ENCODE measurements at regions not wholly inside any gene's neighbourhood (a gene's known extent, or its start where the extent isn't known, plus 50 kb on each side); places are given as distances from the start of the nearest gene placed in this dataset.

- Mint-ChIP-seq H3K27ac (no peak overlapping the region), H3K4me3 (no peak overlapping the region), H3K27me3 (ENCODE audit: low read depth) (no peaks in the 10 kb centered on the region), H3K36me3 (ENCODE audit: low read depth) (no peaks in the 10 kb centered on the region), H3K9me3 (ENCODE audit: insufficient read depth) (no peaks in the 10 kb centered on the region), H3K4me1 (ENCODE audit: low read depth) (no peaks in the 10 kb centered on the region)
- DNase-seq: no peak
- no peak for ATAC-seq
- ChIA-PET CTCF (no interaction called here), POLR2A (interaction anchor here (0.7 kb wide), 1 partner anchor 11 kb away, joined by 3 read pairs; no protein-coding TSS in a partner anchor)
Measured at GRCh38 chr3:19093084-19093483, 55.2 kb upstream of the KCNH8 start.

DNA sequence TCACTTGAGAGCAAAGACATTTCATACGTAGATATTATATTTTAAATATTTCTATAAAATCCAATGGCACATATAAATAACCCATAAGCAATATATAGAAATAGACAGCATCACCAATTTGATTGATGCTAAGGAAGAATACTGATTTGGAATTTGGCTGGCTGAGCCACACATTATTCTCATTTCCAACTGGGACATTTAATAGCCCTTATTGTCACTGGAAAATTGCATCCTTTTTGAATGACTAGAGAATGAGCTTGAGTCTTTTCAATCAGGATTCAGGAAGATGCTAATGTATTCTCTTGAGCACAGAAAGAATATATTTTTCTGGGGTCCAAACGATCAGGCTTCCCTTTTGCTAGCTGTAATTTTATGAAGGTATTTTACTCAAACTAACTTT, 70.9 kb upstream of the KCNH8 start:
- no peaks in the 10 kb centered on the region for H3K9me3 Mint-ChIP-seq (ENCODE audit: insufficient read depth)
- H3K36me3 Mint-ChIP-seq (ENCODE audit: low read depth): no peaks in the 10 kb centered on the region

DNA sequence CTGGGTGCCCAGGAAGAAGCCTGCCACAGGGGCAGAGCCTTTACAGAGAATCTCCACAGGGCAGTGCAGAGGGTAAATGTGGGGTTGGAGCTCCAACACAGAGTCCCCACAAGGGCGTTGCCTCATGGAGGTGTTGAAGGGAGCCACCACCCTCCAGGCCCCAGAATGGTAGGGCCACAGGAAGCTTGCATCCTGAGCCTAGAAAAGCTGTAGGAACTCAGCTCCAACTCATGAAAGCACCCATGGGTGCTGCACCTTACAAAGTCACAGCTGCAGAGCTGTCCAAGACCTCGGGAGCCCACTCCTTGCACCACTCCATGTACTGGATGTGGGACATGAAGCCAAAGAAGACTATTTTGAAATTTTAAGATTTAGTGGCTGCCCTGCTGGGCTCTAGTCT, 73.3 kb upstream of the KCNH8 start:
- Mint-ChIP-seq H3K27ac (no peak overlapping the region), H3K9me3 (ENCODE audit: insufficient read depth) (no peaks in the 10 kb centered on the region), H3K36me3 (ENCODE audit: low read depth) (no peaks in the 10 kb centered on the region), H3K27me3 (ENCODE audit: low read depth) (no peaks in the 10 kb centered on the region), H3K4me3 (no peak overlapping the region), H3K4me1 (ENCODE audit: low read depth) (no peaks in the 10 kb centered on the region)
- ChIA-PET CTCF (no interaction called here), POLR2A (no interaction called here)
- DNase-seq: no peak
- ATAC-seq: no peak

More for the DNA sequence above, 70.9 kb upstream of the KCNH8 start:
- Mint-ChIP-seq H3K4me1 (ENCODE audit: low read depth) (no peaks in the 10 kb centered on the region), H3K27me3 (ENCODE audit: low read depth) (no peaks in the 10 kb centered on the region), H3K4me3 (no peak overlapping the region), H3K27ac (no peak overlapping the region)
- ChIA-PET POLR2A (no interaction called here), CTCF (no interaction called here)
- ATAC-seq (no peak), DNase-seq (no peak)

GRCh38 chr3:19074257-19074900, 73.9 kb upstream of the KCNH8 start:
- Mint-ChIP-seq H3K36me3 (ENCODE audit: low read depth) (no peaks in the 10 kb centered on the region), H3K9me3 (ENCODE audit: insufficient read depth) (no peaks in the 10 kb centered on the region), H3K27ac (no peak overlapping the region), H3K4me1 (ENCODE audit: low read depth) (no peaks in the 10 kb centered on the region), H3K27me3 (ENCODE audit: low read depth) (no peaks in the 10 kb centered on the region), H3K4me3 (no peak overlapping the region)
- POLR2A ChIA-PET: no interaction called here
- ATAC-seq (no peak), DNase-seq (no peak)
- CTCF ChIA-PET: no interaction called here

- Mint-ChIP-seq H3K36me3 (ENCODE audit: low read depth) (no peaks in the 10 kb centered on the region), H3K27ac (no peak overlapping the region), H3K27me3 (ENCODE audit: low read depth) (no peaks in the 10 kb centered on the region), H3K9me3 (ENCODE audit: insufficient read depth) (no peaks in the 10 kb centered on the region), H3K4me1 (ENCODE audit: low read depth) (no peaks in the 10 kb centered on the region), H3K4me3 (no peak overlapping the region)
- ATAC-seq: no peak
- DNase-seq: no peak
- ChIA-PET CTCF (no interaction called here), POLR2A (no interaction called here)
Measured at GRCh38 chr3:19073341-19074105, 74.8 kb upstream of the KCNH8 start.

DNA sequence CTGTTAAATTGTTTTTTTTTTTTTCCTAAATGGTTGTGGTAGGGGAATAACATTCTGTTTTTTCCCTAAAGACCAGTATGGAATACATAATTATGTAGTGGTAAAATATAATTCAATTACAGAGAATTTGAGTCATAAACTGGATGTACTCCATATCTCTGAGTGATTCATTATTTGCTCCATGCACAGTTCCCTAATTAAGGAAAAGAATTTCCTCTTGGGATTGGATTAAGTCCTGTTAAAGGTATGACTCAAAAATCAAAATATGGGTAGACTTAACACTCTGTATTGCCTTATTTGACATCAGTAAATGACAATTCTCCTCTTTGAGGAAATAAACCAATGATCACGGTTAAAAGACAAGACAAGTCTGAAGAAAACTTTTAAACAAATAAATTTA, 78.0 kb upstream of the KCNH8 start:
- H3K4me3 Mint-ChIP-seq: no peak overlapping the region
- H3K27me3 Mint-ChIP-seq (ENCODE audit: low read depth): no peaks in the 10 kb centered on the region

GRCh38 chr3:19065027-19065426, 83.3 kb upstream of the KCNH8 start:
- no peaks in the 10 kb centered on the region for H3K9me3 Mint-ChIP-seq (ENCODE audit: insufficient read depth)
- CTCF ChIA-PET: interaction anchor here (1.4 to 1.8 kb wide), 2 partner anchors 15 to 802 kb away, joined by 7 to 9 read pairs; no protein-coding TSS in a partner anchor
- DNase-seq (no peak), ATAC-seq (no peak)
- H3K36me3 Mint-ChIP-seq (ENCODE audit: low read depth): no peaks in the 10 kb centered on the region
- H3K4me3 Mint-ChIP-seq: no peak overlapping the region
- no peaks in the 10 kb centered on the region for H3K27me3 Mint-ChIP-seq (ENCODE audit: low read depth)
- H3K27ac Mint-ChIP-seq: no peak overlapping the region
- no peaks in the 10 kb centered on the region for H3K4me1 Mint-ChIP-seq (ENCODE audit: low read depth)
- POLR2A ChIA-PET: no interaction called here

More for the DNA sequence above, 78.0 kb upstream of the KCNH8 start:
- ChIA-PET CTCF (no interaction called here), POLR2A (no interaction called here)
- no peak overlapping the region for H3K27ac Mint-ChIP-seq
- ATAC-seq (no peak), DNase-seq (no peak)
- H3K4me1 Mint-ChIP-seq (ENCODE audit: low read depth): no peaks in the 10 kb centered on the region
- no peaks in the 10 kb centered on the region for H3K9me3 Mint-ChIP-seq (ENCODE audit: insufficient read depth)
- H3K36me3 Mint-ChIP-seq (ENCODE audit: low read depth): no peaks in the 10 kb centered on the region

- H3K4me1 Mint-ChIP-seq (ENCODE audit: low read depth): no peaks in the 10 kb centered on the region
Measured at GRCh38 chr3:19063936-19064335, 84.4 kb upstream of the KCNH8 start.

GRCh38 chr3:19060404-19060803, 87.9 kb upstream of the KCNH8 start:
- no peaks in the 10 kb centered on the region for H3K4me1 Mint-ChIP-seq (ENCODE audit: low read depth)
- no peak overlapping the region for H3K4me3 Mint-ChIP-seq
- DNase-seq: no peak
- CTCF ChIA-PET: no interaction called here
- no peak for ATAC-seq
- no peak overlapping the region for H3K27ac Mint-ChIP-seq
- POLR2A ChIA-PET: no interaction called here
- H3K27me3 Mint-ChIP-seq (ENCODE audit: low read depth): peaks cover 3% of the 10 kb centered on the region
- H3K9me3 Mint-ChIP-seq (ENCODE audit: insufficient read depth): no peaks in the 10 kb centered on the region
- H3K36me3 Mint-ChIP-seq (ENCODE audit: low read depth): no peaks in the 10 kb centered on the region

More at GRCh38 chr3:19063936-19064335, 84.4 kb upstream of the KCNH8 start:
- CTCF ChIA-PET: interaction anchor here (1.3 to 1.8 kb wide), 2 partner anchors 13 to 802 kb away, joined by 3 to 7 read pairs; no protein-coding TSS in a partner anchor
- H3K9me3 Mint-ChIP-seq (ENCODE audit: insufficient read depth): no peaks in the 10 kb centered on the region
- no peaks in the 10 kb centered on the region for H3K27me3 Mint-ChIP-seq (ENCODE audit: low read depth)
- no peak for ATAC-seq
- H3K36me3 Mint-ChIP-seq (ENCODE audit: low read depth): no peaks in the 10 kb centered on the region
- DNase-seq: no peak
- H3K4me3 Mint-ChIP-seq: no peak overlapping the region
- no peak overlapping the region for H3K27ac Mint-ChIP-seq
- POLR2A ChIA-PET: interaction anchor here (0.6 kb wide), 1 partner anchor 9 kb away, joined by 3 read pairs; no protein-coding TSS in a partner anchor

DNA sequence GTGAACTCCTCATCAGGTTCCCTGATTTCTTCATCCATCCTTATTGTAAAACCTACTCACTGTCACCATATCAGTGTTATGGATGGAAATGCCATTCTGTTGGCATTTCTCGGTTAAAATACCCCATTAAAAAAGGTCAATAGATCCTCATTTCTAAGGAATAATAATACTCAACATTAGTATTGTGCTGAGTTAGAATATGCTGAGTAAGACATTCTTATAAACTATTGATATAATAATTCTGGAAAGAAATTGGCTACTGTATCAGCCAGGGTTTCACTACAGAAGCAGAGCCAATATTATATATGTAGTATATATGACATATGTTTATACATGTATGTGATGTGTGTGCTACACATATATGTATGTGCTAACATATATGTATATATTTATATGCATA, 95.4 kb upstream of the KCNH8 start:
- ChIA-PET POLR2A (no interaction called here), CTCF (no interaction called here)
- no peak for ATAC-seq
- H3K36me3 Mint-ChIP-seq (ENCODE audit: low read depth): no peaks in the 10 kb centered on the region
- no peak overlapping the region for H3K27ac Mint-ChIP-seq
- no peaks in the 10 kb centered on the region for H3K9me3 Mint-ChIP-seq (ENCODE audit: insufficient read depth)
- H3K4me3 Mint-ChIP-seq: no peak overlapping the region
- H3K27me3 Mint-ChIP-seq (ENCODE audit: low read depth): peaks cover 3% of the 10 kb centered on the region
- no peaks in the 10 kb centered on the region for H3K4me1 Mint-ChIP-seq (ENCODE audit: low read depth)
- no peak for DNase-seq

- ChIA-PET CTCF (no interaction called here), POLR2A (no interaction called here)
- H3K4me1 Mint-ChIP-seq (ENCODE audit: low read depth): no peaks in the 10 kb centered on the region
- no peak for DNase-seq
- H3K27me3 Mint-ChIP-seq (ENCODE audit: low read depth): no peaks in the 10 kb centered on the region
- H3K27ac Mint-ChIP-seq: no peak overlapping the region
- H3K4me3 Mint-ChIP-seq: no peak overlapping the region
- no peaks in the 10 kb centered on the region for H3K36me3 Mint-ChIP-seq (ENCODE audit: low read depth)
- H3K9me3 Mint-ChIP-seq (ENCODE audit: insufficient read depth): no peaks in the 10 kb centered on the region
- no peak for ATAC-seq
Measured at GRCh38 chr3:19046440-19046839, 101.9 kb upstream of the KCNH8 start.

DNA sequence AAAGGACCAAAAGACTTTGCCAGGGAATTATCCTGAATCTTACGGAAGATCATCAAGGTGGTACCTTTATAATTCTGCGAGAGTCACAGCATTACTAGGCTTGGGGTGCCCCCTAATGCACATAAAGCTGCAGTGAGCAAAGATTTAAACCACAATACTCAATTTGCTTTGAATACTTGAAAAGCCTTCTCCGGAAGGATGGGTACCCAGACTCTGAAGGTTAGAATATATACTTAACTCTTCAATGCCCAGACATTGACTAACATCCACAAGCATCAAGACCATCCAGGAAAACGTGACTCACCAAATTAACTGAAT, 117.8 kb upstream of the KCNH8 start:
- Mint-ChIP-seq H3K36me3 (ENCODE audit: low read depth) (no peaks in the 10 kb centered on the region), H3K9me3 (ENCODE audit: insufficient read depth) (no peaks in the 10 kb centered on the region), H3K27me3 (ENCODE audit: low read depth) (peaks cover 3% of the 10 kb centered on the region), H3K27ac (no peak overlapping the region), H3K4me3 (no peak overlapping the region), H3K4me1 (ENCODE audit: low read depth) (no peaks in the 10 kb centered on the region)
- POLR2A ChIA-PET: no interaction called here
- ATAC-seq (no peak), DNase-seq (no peak)
- CTCF ChIA-PET: interaction anchor here (1.0 to 1.5 kb wide), 3 partner anchors 24 to 1136 kb away, joined by 3 to 7 read pairs (median 3); no protein-coding TSS in a partner anchor

Measured in activated CD8-positive, alpha-beta T cell treated with anti-CD3 and anti-CD28 coated beads, Interleukin-2, amount 10 ng/mL, durations not matched to agents 7 days and 5 days (primary cell).